AG09319 (cell line): ENCODE measurements at regions not wholly inside any gene's neighbourhood (a gene's known extent, or its start where the extent isn't known, plus 50 kb on each side); places are given as distances from the start of the nearest gene placed in this dataset.
A peak's percentile ranks its signal among the peaks of the same experiment; 100 is the strongest.

Source experiments
- DNase-seq: peaks from one replicate; pipeline ENCODE4 v3.0.0-alpha.2; 2010; ENCODE audit warnings: low read depth; ENCODE audit errors: extremely low read depth
- TF ChIP-seq, protein P1 (sequence below): IDR thresholded peaks from 2 replicates; pipeline ENCODE4 v1.5.1; 2011; ENCODE audit warnings: low read depth, mild to moderate bottlenecking, inconsistent platforms, low read length, moderate library complexity

- no peak for DNase-seq
- TF ChIP-seq, protein P1, sequence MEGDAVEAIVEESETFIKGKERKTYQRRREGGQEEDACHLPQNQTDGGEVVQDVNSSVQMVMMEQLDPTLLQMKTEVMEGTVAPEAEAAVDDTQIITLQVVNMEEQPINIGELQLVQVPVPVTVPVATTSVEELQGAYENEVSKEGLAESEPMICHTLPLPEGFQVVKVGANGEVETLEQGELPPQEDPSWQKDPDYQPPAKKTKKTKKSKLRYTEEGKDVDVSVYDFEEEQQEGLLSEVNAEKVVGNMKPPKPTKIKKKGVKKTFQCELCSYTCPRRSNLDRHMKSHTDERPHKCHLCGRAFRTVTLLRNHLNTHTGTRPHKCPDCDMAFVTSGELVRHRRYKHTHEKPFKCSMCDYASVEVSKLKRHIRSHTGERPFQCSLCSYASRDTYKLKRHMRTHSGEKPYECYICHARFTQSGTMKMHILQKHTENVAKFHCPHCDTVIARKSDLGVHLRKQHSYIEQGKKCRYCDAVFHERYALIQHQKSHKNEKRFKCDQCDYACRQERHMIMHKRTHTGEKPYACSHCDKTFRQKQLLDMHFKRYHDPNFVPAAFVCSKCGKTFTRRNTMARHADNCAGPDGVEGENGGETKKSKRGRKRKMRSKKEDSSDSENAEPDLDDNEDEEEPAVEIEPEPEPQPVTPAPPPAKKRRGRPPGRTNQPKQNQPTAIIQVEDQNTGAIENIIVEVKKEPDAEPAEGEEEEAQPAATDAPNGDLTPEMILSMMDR: no peak
Observed at GRCh38 chr4:24657768-24658617, 73.6 kb upstream of the DHX15 start.

GRCh38 chr4:24659241-24659961 lies 75.0 kb upstream of the DHX15 start:
- TF ChIP-seq, protein P1: no peak
- no peak for DNase-seq

DNA sequence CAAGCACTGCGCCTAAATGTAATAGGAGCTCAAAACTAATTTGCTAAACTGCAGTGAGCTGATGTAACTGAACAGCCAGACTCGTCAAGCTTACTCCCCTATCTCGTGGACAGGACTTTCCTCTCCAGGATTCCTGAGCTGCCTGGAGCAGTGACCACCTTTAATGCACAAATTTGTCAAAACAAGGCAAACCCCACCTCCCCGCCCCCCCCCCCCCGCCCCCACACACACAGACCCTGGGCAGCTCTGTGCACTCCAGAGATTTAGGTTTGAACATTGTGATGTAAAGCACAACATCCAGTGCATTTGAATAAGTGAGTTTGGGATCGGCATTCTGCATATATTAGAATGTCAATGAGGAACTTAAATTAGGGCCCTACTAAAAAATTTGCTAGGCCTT lies 77.7 kb upstream of the DHX15 start:
- DNase-seq: no peak
- TF ChIP-seq, protein P1: no peak

DNA sequence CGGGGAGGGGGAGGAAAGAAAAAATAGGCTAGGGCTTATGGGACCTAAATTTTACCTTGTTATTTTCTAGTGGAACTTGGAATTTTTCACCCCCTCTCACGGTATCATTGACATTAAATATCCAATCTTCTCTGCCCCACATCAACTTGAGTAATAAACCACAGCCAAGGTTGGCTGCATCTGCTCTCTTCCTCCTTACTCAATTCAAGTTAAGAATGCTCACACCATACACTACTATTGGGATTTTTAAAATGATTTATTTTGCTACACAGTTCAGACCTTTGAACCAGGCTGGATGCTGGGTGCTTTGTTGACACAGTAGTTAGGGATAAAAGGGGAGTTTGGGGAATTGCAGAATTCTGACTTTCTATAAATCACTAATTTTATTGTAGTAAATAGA lies 78.2 kb upstream of the DHX15 start:
- TF ChIP-seq, protein P1: no peak
- no peak for DNase-seq

DNA sequence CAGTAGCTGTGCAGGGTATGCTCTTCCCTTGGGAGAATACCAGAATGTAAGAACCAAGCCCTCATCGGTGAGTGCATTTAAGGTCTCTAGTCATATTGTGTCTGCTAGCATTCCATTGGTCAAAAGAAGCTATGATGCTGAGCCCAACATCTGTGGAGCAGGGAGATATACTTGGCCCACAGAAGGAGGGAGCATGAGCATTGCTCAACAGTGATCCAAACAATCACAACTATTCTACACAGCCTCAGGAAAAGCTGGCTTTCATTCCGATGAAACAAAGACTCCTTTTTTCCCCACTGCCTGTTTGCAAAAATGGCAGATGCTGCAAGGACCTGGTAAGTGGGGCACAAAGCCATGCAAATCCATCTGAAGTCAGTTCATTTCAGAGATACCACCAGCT lies 80.6 kb upstream of the DHX15 start:
- DNase-seq: peak; percentile 47
- TF ChIP-seq, protein P1: no peak

GRCh38 chr4:24666316-24666715 lies 82.0 kb upstream of the DHX15 start:
- TF ChIP-seq, protein P1: no peak
- no peak for DNase-seq
